ENCODE measurements at regions not wholly inside any gene's neighbourhood (a gene's known extent, or its start where the extent isn't known, plus 50 kb on each side); places are given as distances from the start of the nearest gene placed in this dataset.
"Not testable (repeated sequence)": the region's sequence is repeated elsewhere in the genome, so short reads cannot be mapped to it uniquely, and the experiment has no call there.

DNA sequence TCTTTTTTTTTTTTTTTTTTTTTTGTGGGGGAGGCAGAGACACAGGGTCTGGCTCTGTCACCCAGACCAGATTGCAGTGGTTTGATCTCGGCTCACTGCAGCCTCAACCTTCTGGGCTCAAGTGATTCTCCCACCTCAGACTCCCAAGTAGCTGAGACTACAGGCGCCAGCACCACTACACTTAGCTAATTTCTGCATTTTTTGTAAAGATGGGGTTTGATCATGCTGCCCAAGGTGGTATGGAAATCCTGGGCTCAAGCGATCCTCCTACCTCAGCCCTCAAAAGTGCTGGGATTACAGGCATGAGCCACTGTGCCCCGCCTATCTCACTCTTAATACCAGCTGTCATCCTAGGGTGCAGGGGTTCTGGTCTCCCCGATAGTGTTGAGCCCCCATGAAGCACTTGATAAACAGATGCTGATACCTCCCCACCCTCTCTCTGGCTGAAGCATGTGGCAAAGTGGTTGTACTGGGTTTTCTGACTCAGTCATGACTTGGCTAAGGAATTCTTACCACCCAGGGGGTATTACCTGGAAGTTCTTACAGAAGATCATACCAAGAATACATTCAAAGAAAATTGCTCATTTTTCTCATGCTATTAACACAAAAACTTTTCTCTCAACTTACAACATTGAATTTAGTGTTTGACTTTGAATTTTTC lies 110.2 kb upstream of the DAPK1 start (continued):
- TF ChIP-seq RFX5 (IDR thresholded peaks at IDR 0.05; ENCODE audit: borderline replicate concordance, low read depth, low read length) (no peak), SIN3A (conservative IDR thresholded peaks at IDR 0.05 in 1 of 2, IDR thresholded peaks at IDR 0.05 in 1 of 2; ENCODE audit: low read depth in 1 of 2, low read length in 2 of 2) (no peak), CEBPB (IDR thresholded peaks at IDR 0.05; ENCODE audit: low read depth, low read length) (no peak), EP300 (IDR thresholded peaks at IDR 0.05; ENCODE audit: borderline replicate concordance in 1 of 2, low read depth in 2 of 2, low read length in 2 of 2) (no peak), POLR2AphosphoS5 (IDR thresholded peaks at IDR 0.05; ENCODE audit: low read depth, low read length) (no peak), ASH2L (IDR thresholded peaks at IDR 0.05; ENCODE audit: low read length) (no peak), BRCA1 (IDR thresholded peaks at IDR 0.05; ENCODE audit: low read depth, low read length) (no peak), SAP30 (IDR thresholded peaks at IDR 0.05; ENCODE audit: insufficient read depth, insufficient replicate concordance, low read length) (no peak)

- H3K9ac ChIP-seq (replicated peaks in 1 of 4; ENCODE audit: extremely low read depth in 1 of 4, low read depth in 3 of 4, low read length in 3 of 4); H2BK15ac ChIP-seq (ENCODE audit: low read length); H4K8ac ChIP-seq (ENCODE audit: extremely low read depth, insufficient read depth, low read length); FAIRE-seq; H2BK5ac ChIP-seq (ENCODE audit: low read depth, low read length); H3K79me1 ChIP-seq (ENCODE audit: low read depth, low read length); H3K4me2 ChIP-seq (ENCODE audit: insufficient read depth in 1 of 2, low read depth in 2 of 2, low read length in 2 of 2); H4K91ac ChIP-seq (replicated peaks; ENCODE audit: insufficient read length, low read length); H3K36me3 ChIP-seq (ENCODE audit: control insufficient read depth in 2 of 4, insufficient read depth in 4 of 4, low read length in 3 of 4); POLR2A ChIA-PET (ENCODE audit: partially characterized antibody); H4K20me1 ChIP-seq (replicated peaks in 1 of 2; ENCODE audit: control insufficient read depth in 1 of 2, insufficient read depth in 2 of 2, low read length in 2 of 2); H2AK5ac ChIP-seq (ENCODE audit: low read depth, low read length); H2AFZ ChIP-seq (ENCODE audit: low read length); H2BK12ac ChIP-seq (ENCODE audit: low read depth, low read length); H2BK20ac ChIP-seq (ENCODE audit: low read length); H4K5ac ChIP-seq (ENCODE audit: insufficient read length, low read depth, low read length); H3K79me2 ChIP-seq (ENCODE audit: control insufficient read depth in 1 of 2, insufficient read depth in 2 of 2, low read length in 2 of 2); H3K23me2 ChIP-seq (ENCODE audit: low read depth, low read length); H3K9me3 ChIP-seq (ENCODE audit: insufficient read depth in 2 of 2, low read depth in 1 of 2, low read length in 1 of 2); H3K4me3 ChIP-seq (ENCODE audit: extremely low read depth in 1 of 4, insufficient read depth in 2 of 4, low read depth in 3 of 4, low read length in 4 of 4); H3K4ac ChIP-seq (replicated peaks; ENCODE audit: insufficient read length, low read depth, low read length); H3K27ac ChIP-seq (ENCODE audit: low read depth, low read length); H3K14ac ChIP-seq (ENCODE audit: insufficient read length); H3K27me3 ChIP-seq (replicated peaks in 1 of 4; ENCODE audit: control insufficient read depth in 3 of 4, extremely low read depth in 1 of 4, insufficient read depth in 3 of 4, low read length in 3 of 4); H3K23ac ChIP-seq (ENCODE audit: insufficient read length); H3K18ac ChIP-seq (ENCODE audit: extremely low read depth, low read length); H3K56ac ChIP-seq (replicated peaks; ENCODE audit: insufficient read length, low read depth, low read length); H2BK120ac ChIP-seq (replicated peaks; ENCODE audit: low read depth, low read length): not testable (repeated sequence)
- 99% methylated on average over 8 of the region's 8 CpGs; no CpG with 5 or more reads in 1 of the 2 experiments for WGBS, 2 experiments (ENCODE audit: extremely low coverage in 1 of 2, insufficient coverage in 1 of 2, insufficient read length in 1 of 2, insufficient replicate concordance in 2 of 2, low coverage in 1 of 2, low lambda C conversion rate in 2 of 2, missing lambda C conversion rate in 1 of 2)
- peaks cover 3 to 12% (median 9%) of the 10 kb centered on the region in 4 experiments; a peak in 5 of 7 replicates for H3K4me1 ChIP-seq (replicated peaks in 1 of 4; ENCODE audit: control insufficient read depth in 3 of 4, insufficient read depth in 4 of 4, low read length in 3 of 4)
- CTCF ChIA-PET (ENCODE audit: partially characterized antibody) = interaction anchor here (1.1 kb wide), 1 partner anchor 32 kb away, joined by 3 read pairs; no protein-coding TSS in a partner anchor
- DNase-seq (ENCODE audit: low read depth in 1 of 2, low spot score in 2 of 2) = peak in 1 of 2 experiments; percentile 10
Observed at GRCh38 chr9:87388708-87389107, 109.0 kb upstream of the DAPK1 start.
